Right ventricle myocardium inferior (tissue), 1 donor: ENCODE measurements at regions not wholly inside any gene's neighbourhood (a gene's known extent, or its start where the extent isn't known, plus 50 kb on each side); places are given as distances from the start of the nearest gene placed in this dataset.

Experiments
- ATAC-seq: fragments of 200-7000 bp; cut with Tn5 transposase; one replicate; pipeline ENCODE4 v1.9.1; 2020; ENCODE audit warnings: mild to moderate bottlenecking, moderate library complexity
- DNase-seq: peaks from one replicate; pipeline ENCODE4 v3.0.0; 2021; ENCODE audit errors: missing footprints
- intact Hi-C: fragments of 100-400 bp; cut with DNase I; formaldehyde crosslinking; loops from one replicate; pipeline ENCODE4 v1.11.0; 2022
- donor health status: DM: no; HTN: yes; CAD: no; lungs with severe emphysema.

- DNase-seq (no peak), ATAC-seq (no peak)
- intact Hi-C loops, result loop anchor here (5.0 kb wide), 1 partner anchor 74 kb away; no protein-coding TSS in a partner anchor
These were observed 208.1 kb downstream of the OGFRL1 start for GRCh38 chr6:71496722-71497033.

GRCh38 chr6:71498638-71499037 lies 210.0 kb downstream of the OGFRL1 start:
- intact Hi-C loops, result loop anchor here (5.0 kb wide), 1 partner anchor 76 kb away; no protein-coding TSS in a partner anchor
- DNase-seq, result no peak
- no peak for ATAC-seq

GRCh38 chr6:71499667-71500066 lies 211.1 kb downstream of the OGFRL1 start:
- intact Hi-C loops, result loop anchor here (5.0 kb wide), 1 partner anchor 77 kb away; no protein-coding TSS in a partner anchor
- no peak for ATAC-seq

GRCh38 chr6:71502168-71502567 lies 213.6 kb downstream of the OGFRL1 start:
- intact Hi-C loops, result no loop called here
- ATAC-seq, result no peak
- DNase-seq, result no peak

More at GRCh38 chr6:71499667-71500066, 211.1 kb downstream of the OGFRL1 start:
- no peak for DNase-seq

GRCh38 chr6:71502956-71503355 lies 214.3 kb downstream of the OGFRL1 start:
- intact Hi-C loops, result no loop called here
- no peak for ATAC-seq
- DNase-seq, result no peak

GRCh38 chr6:71507183-71507582 lies 218.6 kb downstream of the OGFRL1 start:
- intact Hi-C loops, result no loop called here
- DNase-seq (no peak), ATAC-seq (no peak)

GRCh38 chr6:71509191-71510005 lies 220.8 kb downstream of the OGFRL1 start:
- ATAC-seq (no peak), DNase-seq (no peak)
- intact Hi-C loops, result loop anchor here (1.0 to 2.0 kb wide), 2 partner anchors 125 to 319 kb away; no protein-coding TSS in a partner anchor

- ATAC-seq, result peak; percentile 74
- no peak for DNase-seq
- intact Hi-C loops, result loop anchor here (1.0 to 2.0 kb wide), 2 partner anchors 126 to 319 kb away; no protein-coding TSS in a partner anchor
These were observed 221.6 kb downstream of the OGFRL1 start for GRCh38 chr6:71510057-71510713.

- no peak for DNase-seq
- ATAC-seq, result no peak
These were observed 222.2 kb downstream of the OGFRL1 start for GRCh38 chr6:71510856-71511255.

GRCh38 chr6:71512256-71512655 lies 223.6 kb downstream of the OGFRL1 start:
- intact Hi-C loops, result no loop called here
- no peak for DNase-seq
- no peak for ATAC-seq

More at GRCh38 chr6:71510856-71511255, 222.2 kb downstream of the OGFRL1 start:
- intact Hi-C loops, result loop anchor here (1.0 to 2.0 kb wide), 2 partner anchors 127 to 320 kb away; no protein-coding TSS in a partner anchor

GRCh38 chr6:71513036-71513435 lies 224.4 kb downstream of the OGFRL1 start:
- no peak for DNase-seq
- ATAC-seq, result no peak
- intact Hi-C loops, result no loop called here

GRCh38 chr6:71523548-71523947 lies 234.9 kb downstream of the OGFRL1 start:
- DNase-seq (no peak), ATAC-seq (no peak)
- intact Hi-C loops, result no loop called here

GRCh38 chr6:71524201-71524600 lies 235.6 kb downstream of the OGFRL1 start:
- intact Hi-C loops, result no loop called here
- ATAC-seq (no peak), DNase-seq (no peak)

GRCh38 chr6:71527886-71528285 lies 239.3 kb downstream of the OGFRL1 start:
- ATAC-seq (no peak), DNase-seq (no peak)
- intact Hi-C loops, result no loop called here

GRCh38 chr6:71529026-71529425 lies 240.4 kb downstream of the OGFRL1 start:
- intact Hi-C loops, result no loop called here
- ATAC-seq, result no peak

GRCh38 chr6:71529769-71530168 lies 241.2 kb downstream of the OGFRL1 start:
- ATAC-seq (no peak), DNase-seq (no peak)
- intact Hi-C loops, result no loop called here

More at GRCh38 chr6:71529026-71529425, 240.4 kb downstream of the OGFRL1 start:
- no peak for DNase-seq

- DNase-seq (no peak), ATAC-seq (no peak)
- intact Hi-C loops, result no loop called here
These were observed 242.4 kb downstream of the OGFRL1 start for GRCh38 chr6:71531006-71531405.

- ATAC-seq (no peak), DNase-seq (no peak)
- intact Hi-C loops, result no loop called here
These were observed 243.2 kb downstream of the OGFRL1 start for GRCh38 chr6:71531841-71532240.

- ATAC-seq (no peak), DNase-seq (no peak)
- intact Hi-C loops, result no loop called here
These were observed 245.3 kb downstream of the OGFRL1 start for GRCh38 chr6:71533939-71534379.

- intact Hi-C loops, result loop anchor here (5.0 kb wide), 1 partner anchor 547 kb away; no protein-coding TSS in a partner anchor
- DNase-seq (no peak), ATAC-seq (no peak)
These were observed 246.3 kb downstream of the OGFRL1 start for GRCh38 chr6:71534921-71535320.
